Endothelial cell of umbilical vein (primary cell): ENCODE measurements at regions not wholly inside any gene's neighbourhood (a gene's known extent, or its start where the extent isn't known, plus 50 kb on each side); places are given as distances from the start of the nearest gene placed in this dataset.

Experiments used
- BruUV-seq: library from RNA; stranded (reverse); fragments of 400-500 nt; replicated peaks from 2 replicates; lab custom pipeline; 2021; lab: Mats Ljungman, UMichigan
- CTCF ChIA-PET: fragments of 300-600, 350-600 bp; sonication (Branson Sonifier 250); formaldehyde crosslinking; loops from one replicate; lab custom pipeline; 2021; ENCODE audit warnings: antibody characterized with exemption, inconsistent platforms; lab: Charles Lee
- POLR2A ChIA-PET: fragments of 300-600, 350-600 bp; sonication (Branson Sonifier 250); formaldehyde crosslinking; loops from one replicate; lab custom pipeline; 2021; ENCODE audit warnings: antibody characterized with exemption, inconsistent platforms; lab: Charles Lee
- DNase-seq: peaks from one replicate; pipeline ENCODE4 v3.0.0-alpha.2; 2011; ENCODE audit warnings: low read depth, low spot score
- FAIRE-seq: peaks from 2 replicates; lab custom pipeline; 2011; peaks lifted over from hg19 to GRCh38; lab: Jason Lieb, UNC
- H2AFZ ChIP-seq: 2 replicates; pipeline ENCODE4 v1.6.0; 2012; ENCODE audit warnings: low read depth, low read length, control low read depth, inconsistent platforms
- H3K27ac ChIP-seq: 2 replicates; pipeline ENCODE4 v1.5.1; 2011; ENCODE audit warnings: low read depth, mild to moderate bottlenecking, control low read depth, low read length, moderate library complexity; ENCODE audit not compliant: insufficient read depth
- H3K27me3 ChIP-seq, 2 experiments: 2 replicates each; pipeline versions ENCODE4 v1.6.0 to v1.6.1; 2011; ENCODE audit warnings: low read length in 2 of 2, mixed read lengths in 1 of 2; ENCODE audit not compliant: control insufficient read depth in 2 of 2, insufficient read depth in 2 of 2
- H3K36me3 ChIP-seq, 2 experiments: 2 replicates in 1 of 2; 3 replicates in 1 of 2; pipeline ENCODE4 v1.5.1; 2011; ENCODE audit warnings: low read length in 2 of 2, mild to moderate bottlenecking in 1 of 2, moderate library complexity in 1 of 2; ENCODE audit not compliant: control insufficient read depth in 2 of 2, insufficient read depth in 2 of 2; ENCODE audit errors: extremely low read depth in 1 of 2
- H3K4me1 ChIP-seq: 3 replicates; pipeline ENCODE4 v1.5.1; 2011; ENCODE audit warnings: mild to moderate bottlenecking, low read length; ENCODE audit not compliant: control insufficient read depth, insufficient read depth; ENCODE audit errors: extremely low read depth
- H3K4me2 ChIP-seq: 2 replicates; pipeline ENCODE4 v1.6.1; 2011; ENCODE audit warnings: low read length, control low read depth, mixed read lengths; ENCODE audit not compliant: insufficient read depth
- H3K4me3 ChIP-seq, 3 experiments: fragments of 200-600 bp in 1 of 3; sonication (generic), shearing (Covaris generic) in 1 of 3; replicated peaks in 1 of 3; 2 replicates each; pipeline ENCODE4 v1.5.1; 2011 to 2016; ENCODE audit warnings: control low read depth in 3 of 3, low read length in 3 of 3, mild to moderate bottlenecking in 2 of 3, inconsistent platforms in 1 of 3, low read depth in 1 of 3, moderate library complexity in 1 of 3; ENCODE audit not compliant: insufficient read depth in 1 of 3
- H3K79me2 ChIP-seq: 2 replicates; pipeline ENCODE4 v1.6.0; 2012; ENCODE audit warnings: low read length, inconsistent platforms; ENCODE audit not compliant: control insufficient read depth, insufficient read depth
- H3K9ac ChIP-seq: replicated peaks from 2 replicates; pipeline ENCODE3; 2011; ENCODE audit warnings: low read length, control low read depth; ENCODE audit not compliant: insufficient read depth; ENCODE audit errors: extremely low read depth
- H3K9me1 ChIP-seq: replicated peaks from 3 replicates; pipeline ENCODE4 v1.6.0; 2011; ENCODE audit warnings: mild to moderate bottlenecking, low read length; ENCODE audit not compliant: control insufficient read depth, insufficient read depth; ENCODE audit errors: extremely low read depth
- H3K9me3 ChIP-seq: replicated peaks from 2 replicates; pipeline ENCODE4 v1.5.1; 2012; ENCODE audit warnings: low read length, inconsistent platforms; ENCODE audit not compliant: control insufficient read depth, insufficient read depth
- H4K20me1 ChIP-seq: replicated peaks from 2 replicates; pipeline ENCODE3; 2011; ENCODE audit warnings: mild to moderate bottlenecking, low read length; ENCODE audit not compliant: control insufficient read depth, insufficient read depth; ENCODE audit errors: extremely low read depth
- CTCF ChIP-seq, 2 donors: IDR thresholded peaks; 1 replicate in 1 of 2; 2 replicates in 1 of 2; pipeline ENCODE4 v1.5.1; 2011; ENCODE audit warnings: low read length in 2 of 2, mild to moderate bottlenecking in 2 of 2, moderate library complexity in 2 of 2, control low read depth in 1 of 2, inconsistent platforms in 1 of 2, low read depth in 1 of 2; ENCODE audit not compliant: insufficient read depth in 1 of 2; ENCODE audit errors: extremely low read depth in 1 of 2
- EZH2 ChIP-seq: IDR thresholded peaks from 2 replicates; pipeline ENCODE4 v1.6.1; 2012; ENCODE audit warnings: borderline replicate concordance, low read depth, mild to moderate bottlenecking, moderate library complexity, low read length, inconsistent platforms; ENCODE audit not compliant: severe bottlenecking
- FOS ChIP-seq: IDR thresholded peaks from 2 replicates; pipeline ENCODE4 v1.6.1; 2011; ENCODE audit warnings: mild to moderate bottlenecking, low read length, moderate library complexity, borderline replicate concordance; ENCODE audit not compliant: insufficient read depth
- GATA2 ChIP-seq: IDR thresholded peaks from 2 replicates; pipeline ENCODE4 v1.7.0; 2011; ENCODE audit warnings: low read depth, mild to moderate bottlenecking, moderate library complexity, mixed read lengths, low read length; ENCODE audit not compliant: insufficient read length, insufficient read depth
- JUN ChIP-seq: IDR thresholded peaks from 2 replicates; pipeline ENCODE4 v1.6.1; 2011; ENCODE audit warnings: borderline replicate concordance, low read depth; ENCODE audit not compliant: insufficient read length, insufficient read depth
- MYC ChIP-seq: IDR thresholded peaks from one replicate; pipeline ENCODE4 v1.6.1; 2011; ENCODE audit warnings: mild to moderate bottlenecking, low read depth, low read length
- POLR2A ChIP-seq: IDR thresholded peaks from 2 replicates; pipeline ENCODE4 v1.6.1; 2012; ENCODE audit warnings: low read depth, mild to moderate bottlenecking, control low read depth, low read length
- POLR2AphosphoS5 ChIP-seq: IDR thresholded peaks from 2 replicates; pipeline ENCODE4 v1.6.1; 2012; ENCODE audit warnings: low read depth, mild to moderate bottlenecking, control low read depth, low read length, moderate library complexity; ENCODE audit not compliant: insufficient read depth
- dilution Hi-C: fragments of 300-500 bp; cut with MboI; formaldehyde crosslinking; loops from one replicate; pipeline ENCODE4 v1.15.0; 2019; ENCODE audit warnings: low sequenced_read_pairs; ENCODE audit not compliant: extremely low pct_ligation_motif_present
- intact Hi-C: fragments of 100-400 bp; cut with micrococcal nuclease; formaldehyde crosslinking; loops from one replicate; pipeline ENCODE4 v1.10.0; 2022

GRCh38 chr4:148823419-148823769 is 381.2 kb upstream of the NR3C2 start:
- no peaks in the 10 kb centered on the region for H4K20me1 ChIP-seq
- no peak overlapping the region for H3K27ac ChIP-seq
- no peaks in the 10 kb centered on the region for H3K79me2 ChIP-seq
- TF ChIP-seq CTCF (IDR thresholded peaks at IDR 0.05; ENCODE audit: extremely low read depth in 1 of 2, insufficient read depth in 1 of 2, low read depth in 1 of 2, low read length in 2 of 2), result no peak
- TF ChIP-seq FOS, result no peak
- no peak for TF ChIP-seq JUN
- TF ChIP-seq POLR2A, result no peak
- TF ChIP-seq GATA2, result no peak
- no peak for TF ChIP-seq EZH2
- TF ChIP-seq MYC, result no peak
- no peak for TF ChIP-seq POLR2AphosphoS5
- H3K9me3 ChIP-seq, result no peaks in the 10 kb centered on the region
- intact Hi-C loops, result no loop called here
- no peaks in the 10 kb centered on the region for H3K4me1 ChIP-seq
- H3K4me3 ChIP-seq, result no peak overlapping the region
- no peaks in the 10 kb centered on the region for H3K27me3 ChIP-seq
- no peak overlapping the region for H2AFZ ChIP-seq
- H3K36me3 ChIP-seq, result no peaks in the 10 kb centered on the region
- dilution Hi-C loops, result no loop called here
- no peaks in the 10 kb centered on the region for H3K9me1 ChIP-seq
- DNase-seq, result no peak
- ChIA-PET POLR2A (no interaction called here), CTCF (interaction anchor here (1.4 kb wide), 1 partner anchor 18 kb away, joined by 3 read pairs; no protein-coding TSS in a partner anchor)
- H3K4me2 ChIP-seq, result no peak overlapping the region
- FAIRE-seq, result no peak
- no TSS peak for BruUV-seq
- no peak overlapping the region for H3K9ac ChIP-seq
